ENCODE measurements at regions not wholly inside any gene's neighbourhood (a gene's known extent, or its start where the extent isn't known, plus 50 kb on each side); places are given as distances from the start of the nearest gene placed in this dataset.

DNA sequence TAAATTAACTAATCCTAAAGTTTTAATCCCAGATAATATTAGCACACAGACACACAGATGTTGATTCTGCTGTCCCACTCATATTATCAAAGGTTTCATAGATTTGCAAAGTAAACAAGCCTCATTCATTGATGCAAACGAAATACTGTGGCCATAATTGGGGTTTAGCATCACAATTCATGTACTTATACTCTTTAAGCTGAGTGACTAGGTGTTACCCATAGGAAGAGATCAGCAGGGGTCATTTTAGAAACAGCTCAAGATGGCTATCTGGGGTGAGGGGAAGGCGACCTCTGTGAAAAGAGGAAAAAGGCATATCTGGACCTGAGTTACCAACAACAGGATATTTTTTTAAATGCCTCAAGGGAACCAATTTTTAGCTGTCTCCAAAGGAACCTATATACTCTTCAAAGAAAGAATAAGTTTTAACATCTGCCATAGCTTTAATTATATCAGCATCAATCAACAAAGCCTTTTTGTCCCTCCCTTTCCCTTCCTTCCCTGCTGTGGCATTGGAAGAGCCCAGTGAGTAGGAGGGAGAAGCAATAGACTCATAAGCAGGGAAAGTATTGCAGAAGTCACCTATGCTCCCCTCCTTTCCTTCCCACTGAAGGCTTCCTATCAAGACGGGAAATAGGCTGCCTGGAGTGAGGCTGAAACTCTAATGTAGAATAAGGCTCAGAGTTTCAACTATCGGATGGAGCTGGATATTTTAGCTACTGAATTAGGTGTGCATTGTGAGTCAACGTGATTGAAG lies 553.4 kb downstream of the ZIC1 start:
- TF ChIP-seq, protein P1, sequence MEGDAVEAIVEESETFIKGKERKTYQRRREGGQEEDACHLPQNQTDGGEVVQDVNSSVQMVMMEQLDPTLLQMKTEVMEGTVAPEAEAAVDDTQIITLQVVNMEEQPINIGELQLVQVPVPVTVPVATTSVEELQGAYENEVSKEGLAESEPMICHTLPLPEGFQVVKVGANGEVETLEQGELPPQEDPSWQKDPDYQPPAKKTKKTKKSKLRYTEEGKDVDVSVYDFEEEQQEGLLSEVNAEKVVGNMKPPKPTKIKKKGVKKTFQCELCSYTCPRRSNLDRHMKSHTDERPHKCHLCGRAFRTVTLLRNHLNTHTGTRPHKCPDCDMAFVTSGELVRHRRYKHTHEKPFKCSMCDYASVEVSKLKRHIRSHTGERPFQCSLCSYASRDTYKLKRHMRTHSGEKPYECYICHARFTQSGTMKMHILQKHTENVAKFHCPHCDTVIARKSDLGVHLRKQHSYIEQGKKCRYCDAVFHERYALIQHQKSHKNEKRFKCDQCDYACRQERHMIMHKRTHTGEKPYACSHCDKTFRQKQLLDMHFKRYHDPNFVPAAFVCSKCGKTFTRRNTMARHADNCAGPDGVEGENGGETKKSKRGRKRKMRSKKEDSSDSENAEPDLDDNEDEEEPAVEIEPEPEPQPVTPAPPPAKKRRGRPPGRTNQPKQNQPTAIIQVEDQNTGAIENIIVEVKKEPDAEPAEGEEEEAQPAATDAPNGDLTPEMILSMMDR (IDR thresholded peaks at IDR 0.05; ENCODE audit: insufficient read depth, low read depth, low read length), result no peak
- TF ChIP-seq EZH2 (IDR thresholded peaks at IDR 0.05; ENCODE audit: insufficient read depth, low read length), result no peak
